HG02610 (cell line): ENCODE measurements at regions not wholly inside any gene's neighbourhood (a gene's known extent, or its start where the extent isn't known, plus 50 kb on each side); places are given as distances from the start of the nearest gene placed in this dataset.
"Not testable (repeated sequence)": the region's sequence is repeated elsewhere in the genome, so short reads cannot be mapped to it uniquely, and the experiment has no call there.

Experiments
- ATAC-seq: cut with Tn5 transposase; IDR thresholded peaks from one replicate; pipeline ENCODE4 v1.9.1; 2021; ENCODE audit warnings: mild to moderate bottlenecking, moderate library complexity; ENCODE audit not compliant: unreplicated experiment

GRCh38 chr13:31515427-31515826, 223.9 kb upstream of the RXFP2 start:
- ATAC-seq, result no peak

- no peak for ATAC-seq
Measured at GRCh38 chr13:31517599-31517998, 221.7 kb upstream of the RXFP2 start.

DNA sequence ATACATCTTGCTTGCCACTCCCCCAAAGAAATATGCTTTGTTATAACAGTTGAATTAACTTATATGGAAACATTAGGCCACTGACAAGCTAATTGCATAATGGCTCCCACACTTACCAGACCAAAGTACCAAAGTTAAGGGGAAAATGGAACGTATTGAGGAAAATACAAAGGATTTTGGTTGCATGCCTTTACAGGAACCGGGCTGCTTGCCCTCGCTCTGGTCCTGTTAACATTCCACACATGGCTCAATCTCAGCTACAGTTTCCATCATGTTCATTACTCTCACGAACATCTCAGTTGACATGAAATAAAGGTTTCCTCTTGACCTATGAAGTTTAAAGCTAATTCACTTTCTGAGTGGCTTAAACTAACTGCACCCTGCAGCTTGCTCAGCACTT, 220.7 kb upstream of the RXFP2 start:
- ATAC-seq, result no peak

- no peak for ATAC-seq
Measured at GRCh38 chr13:31521435-31521834, 217.9 kb upstream of the RXFP2 start.

DNA sequence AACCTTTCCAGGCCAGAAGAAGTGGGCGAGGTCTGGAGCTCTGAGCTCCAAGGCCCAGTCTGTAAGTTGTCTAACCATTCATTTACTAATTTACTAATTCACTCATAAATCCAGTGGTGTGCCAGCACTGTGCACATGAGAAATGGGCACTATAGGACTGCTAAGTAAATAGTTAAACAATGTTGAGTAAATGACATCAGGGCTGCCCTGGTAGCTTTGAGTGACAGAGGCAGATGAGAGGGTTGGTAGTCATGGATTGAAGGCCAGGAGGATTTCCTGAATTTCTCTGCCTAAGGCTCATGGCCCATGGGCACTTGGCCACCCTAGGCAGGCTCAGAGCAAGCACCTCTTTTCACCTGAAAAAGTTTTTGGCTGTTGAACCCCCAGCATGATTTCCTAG, 216.9 kb upstream of the RXFP2 start:
- no peak for ATAC-seq

GRCh38 chr13:31528176-31528575, 211.2 kb upstream of the RXFP2 start:
- ATAC-seq, result no peak

- ATAC-seq, result no peak
Measured at GRCh38 chr13:31528758-31529157, 210.6 kb upstream of the RXFP2 start.

GRCh38 chr13:31530922-31531321, 208.4 kb upstream of the RXFP2 start:
- no peak for ATAC-seq

- ATAC-seq, result no peak
Measured at GRCh38 chr13:31537052-31537451, 202.3 kb upstream of the RXFP2 start.

DNA sequence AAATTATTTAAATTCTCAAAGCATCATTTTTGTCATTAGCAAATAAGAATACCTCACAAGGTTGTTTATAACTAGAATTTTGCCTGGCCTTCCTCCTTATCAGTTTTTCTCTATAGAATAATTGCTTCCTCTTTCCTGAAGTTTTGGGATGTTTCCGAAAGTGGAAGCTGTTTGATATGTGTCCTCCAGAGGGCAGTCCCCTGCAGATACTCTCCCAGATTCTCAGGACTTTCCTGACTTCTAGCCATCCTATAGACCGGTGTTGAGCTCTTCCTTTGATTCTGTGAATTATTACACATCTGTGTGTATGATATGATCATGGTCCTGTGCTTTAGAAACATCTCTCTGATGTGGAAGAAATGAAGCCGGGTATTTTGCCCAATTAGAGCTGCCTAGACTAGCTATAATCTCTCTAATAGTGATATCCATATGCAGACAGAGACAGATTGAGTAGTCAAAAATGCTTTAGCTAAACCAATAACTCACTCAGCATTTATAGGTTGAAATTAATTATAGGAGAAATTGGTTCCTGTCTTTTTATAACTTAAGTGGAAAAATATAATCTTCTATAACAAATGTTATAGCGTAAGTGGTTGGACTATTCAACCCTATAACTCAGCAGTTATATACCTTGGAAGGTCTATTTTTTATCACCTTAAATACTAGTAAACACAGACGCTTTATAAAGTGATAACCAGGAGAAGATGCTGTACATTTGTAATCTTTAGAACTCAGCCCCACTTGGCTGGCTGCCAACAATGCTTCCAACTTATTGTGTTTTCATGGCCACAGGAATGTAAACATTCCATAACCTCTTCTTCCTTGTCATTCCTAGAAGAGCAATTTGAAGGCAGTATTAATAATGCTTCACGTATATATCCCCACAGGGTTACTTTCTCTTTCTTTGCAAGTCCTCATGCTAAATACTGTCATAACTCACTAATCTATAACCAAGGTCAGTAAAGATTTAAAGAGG, 201.0 kb upstream of the RXFP2 start:
- ATAC-seq, result no peak

DNA sequence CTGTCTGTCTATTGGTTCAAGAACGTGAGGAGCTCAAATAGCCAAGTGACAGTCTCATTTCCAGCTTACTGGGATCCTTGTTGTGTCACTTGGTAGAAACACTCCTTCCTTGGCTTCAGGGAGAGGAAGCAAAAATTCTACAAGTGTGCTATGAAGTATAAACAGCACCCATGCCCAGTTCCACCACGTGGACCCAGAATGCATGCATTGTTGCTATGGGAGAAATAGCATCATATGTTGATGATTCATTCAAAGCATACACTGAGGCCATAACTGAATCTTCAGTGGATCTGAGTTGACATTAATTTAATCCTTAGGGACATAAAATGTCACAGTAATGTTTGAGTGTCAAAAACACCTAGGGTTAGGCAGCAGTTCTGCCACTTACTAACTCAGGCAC, 199.0 kb upstream of the RXFP2 start:
- no peak for ATAC-seq

- ATAC-seq, result no peak
Measured at GRCh38 chr13:31543190-31543589, 196.1 kb upstream of the RXFP2 start.

DNA sequence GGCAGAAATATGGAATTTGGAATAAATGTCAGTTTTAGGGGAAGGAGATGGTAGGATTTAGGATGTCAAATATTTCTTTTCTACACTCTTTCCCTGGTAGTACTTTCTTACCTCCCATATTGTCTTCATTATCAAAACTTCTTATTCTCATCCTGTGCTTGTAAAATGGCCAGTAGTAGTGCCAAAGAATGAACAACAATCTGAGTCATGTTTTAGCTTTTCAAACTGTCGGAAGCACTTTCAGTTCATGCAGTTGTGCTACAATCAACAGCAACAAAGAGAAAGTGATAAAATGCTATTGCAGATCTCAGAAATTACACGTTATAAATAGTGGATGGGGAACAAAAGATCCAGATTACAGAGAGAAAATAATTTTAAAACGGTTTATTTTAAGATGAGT, 193.7 kb upstream of the RXFP2 start:
- ATAC-seq, result no peak

DNA sequence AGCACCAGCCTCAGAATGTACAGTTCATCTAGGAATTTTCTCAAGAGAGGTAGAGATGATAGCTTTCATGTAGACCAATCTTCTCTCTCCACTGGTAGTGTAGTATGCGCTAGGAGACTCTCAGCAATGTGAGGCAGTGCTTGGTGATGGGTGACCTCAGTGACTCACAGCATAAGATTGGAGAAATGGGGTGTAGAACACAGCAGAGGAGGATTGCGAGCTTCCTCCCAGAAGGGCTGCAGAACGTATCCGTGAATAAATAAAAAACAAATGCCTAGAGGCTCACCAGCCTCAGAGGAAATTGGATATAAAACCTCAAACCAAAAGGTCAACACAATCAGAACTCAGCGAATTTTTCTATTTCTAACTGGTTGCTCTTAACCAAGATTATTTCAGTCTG, 182.9 kb upstream of the RXFP2 start:
- ATAC-seq, result no peak

- ATAC-seq, result not testable (repeated sequence)
Measured at GRCh38 chr13:31584221-31584620, 155.1 kb upstream of the RXFP2 start.

- ATAC-seq, result no peak
Measured at GRCh38 chr13:31587698-31588266, 151.5 kb upstream of the RXFP2 start.

DNA sequence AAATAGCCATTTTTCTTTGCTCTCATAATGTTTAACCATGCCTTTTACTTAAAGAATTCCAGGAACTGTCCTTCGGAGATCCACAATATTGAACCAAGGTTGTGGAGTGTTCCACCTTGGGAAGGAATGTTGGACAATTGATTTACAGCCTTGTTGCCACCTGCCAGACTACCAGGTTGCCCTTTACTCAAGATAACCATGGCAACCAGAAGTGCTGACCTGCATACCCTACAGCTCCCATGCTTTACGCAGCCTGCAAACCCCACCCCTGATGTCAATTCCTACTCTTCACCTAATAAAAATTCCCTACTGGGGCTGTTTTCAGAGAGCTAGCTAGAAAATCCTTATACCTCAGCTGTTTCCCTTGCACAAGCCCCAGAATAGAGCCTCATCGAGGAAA, 151.0 kb upstream of the RXFP2 start:
- ATAC-seq, result no peak

DNA sequence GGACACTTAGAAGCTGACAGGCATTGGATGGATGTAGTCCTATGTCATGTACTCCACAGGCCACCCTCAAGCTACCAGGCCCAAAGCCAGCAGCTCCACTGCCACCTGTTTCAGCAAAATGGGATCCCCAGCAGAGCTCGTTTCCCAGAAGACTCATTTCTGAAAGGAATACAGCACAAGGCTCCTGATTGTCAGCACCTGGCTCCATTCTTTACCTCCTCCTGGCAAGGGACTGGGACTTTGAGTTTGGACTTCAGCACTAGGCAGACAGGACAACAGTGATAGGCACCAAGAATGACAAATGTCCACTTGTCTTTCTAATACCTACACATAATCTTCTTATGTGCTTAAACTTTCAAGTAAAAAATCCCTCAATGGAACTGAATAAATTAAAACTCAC, 150.4 kb upstream of the RXFP2 start:
- no peak for ATAC-seq

GRCh38 chr13:31591642-31592233, 147.6 kb upstream of the RXFP2 start:
- no peak for ATAC-seq

DNA sequence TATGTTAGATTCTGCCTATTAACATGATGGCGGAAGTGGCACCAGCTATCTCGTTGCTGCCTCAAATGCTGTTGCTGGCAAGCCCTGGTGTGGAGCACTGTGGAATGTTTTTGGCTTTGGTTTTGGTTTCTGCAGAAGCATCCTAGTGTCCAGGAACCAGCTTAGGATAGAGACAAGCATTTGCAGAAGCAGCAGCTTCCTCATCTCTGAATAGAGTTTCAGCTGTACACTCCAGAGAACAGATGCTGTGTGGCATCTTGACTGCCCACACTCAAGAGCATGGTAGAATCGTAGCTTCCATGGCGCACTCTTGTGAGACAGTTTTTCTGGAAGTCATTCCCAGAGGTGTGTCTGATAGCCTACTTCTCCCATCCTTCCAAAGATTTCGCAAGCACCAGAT, 145.3 kb upstream of the RXFP2 start:
- ATAC-seq, result no peak

- ATAC-seq, result no peak
Measured at GRCh38 chr13:31595563-31595962, 143.8 kb upstream of the RXFP2 start.

- ATAC-seq, result no peak
Measured at GRCh38 chr13:31598990-31599389, 140.3 kb upstream of the RXFP2 start.
